WTC11 (cell line): ENCODE measurements at regions not wholly inside any gene's neighbourhood (a gene's known extent, or its start where the extent isn't known, plus 50 kb on each side); places are given as distances from the start of the nearest gene placed in this dataset.

Experiments used
- ATAC-seq: fragments of 200-7000 bp; cut with Tn5 transposase; 2 replicates; pipeline ENCODE4 v1.10.0; 2021; ENCODE audit warnings: mild to moderate bottlenecking, moderate library complexity
- CTCF ChIA-PET: fragments of 300-600 bp; sonication (Branson Sonifier 250); formaldehyde crosslinking; loops from one replicate; lab custom pipeline; 2021; ENCODE audit warnings: antibody characterized with exemption; lab: Charles Lee
- POLR2A ChIA-PET: fragments of 350-600 bp; sonication (Branson Sonifier 250); formaldehyde crosslinking; loops from one replicate; lab custom pipeline; 2021; ENCODE audit warnings: antibody characterized with exemption; lab: Charles Lee
- DNase-seq: peaks from one replicate; pipeline ENCODE4 v3.0.0; 2021; ENCODE audit warnings: low spot score
- H3K27ac Mint-ChIP-seq: 2 replicates; pipeline ENCODE4 v1.8.0; 2021; ENCODE audit warnings: mixed read lengths
- H3K27me3 Mint-ChIP-seq: 2 replicates; pipeline ENCODE4 v1.8.0; 2021; ENCODE audit warnings: low read depth, mild to moderate bottlenecking, moderate library complexity, mixed read lengths
- H3K36me3 Mint-ChIP-seq: 2 replicates; pipeline ENCODE4 v1.8.0; 2021; ENCODE audit warnings: mixed read lengths
- H3K4me1 Mint-ChIP-seq: 2 replicates; pipeline ENCODE4 v1.8.0; 2022; ENCODE audit warnings: mixed read lengths
- H3K4me3 Mint-ChIP-seq: 2 replicates; pipeline ENCODE4 v1.8.0; 2021; ENCODE audit warnings: mild to moderate bottlenecking, moderate library complexity, mixed read lengths
- H3K9me3 Mint-ChIP-seq: 2 replicates; pipeline ENCODE4 v1.8.0; 2021; ENCODE audit warnings: mixed read lengths
- HMGXB4 ChIP-seq: sonication (generic); formaldehyde crosslinking; IDR thresholded peaks from 2 replicates; pipeline ENCODE4 v1.8.1; 2023; ENCODE audit warnings: mild to moderate bottlenecking, moderate library complexity, missing genetic modification reagents
- IRF2 ChIP-seq: sonication (generic); formaldehyde crosslinking; IDR thresholded peaks from 2 replicates; pipeline ENCODE4 v1.8.0; 2022; ENCODE audit warnings: low read depth, missing genetic modification reagents, borderline replicate concordance
- NR2C2 ChIP-seq: sonication (generic); formaldehyde crosslinking; IDR thresholded peaks from 2 replicates; pipeline ENCODE4 v1.8.0; 2022; ENCODE audit warnings: mild to moderate bottlenecking, missing genetic modification reagents
- SMAD4 ChIP-seq: sonication (generic); formaldehyde crosslinking; IDR thresholded peaks from 2 replicates; pipeline ENCODE4 v1.8.0; 2022; ENCODE audit warnings: mild to moderate bottlenecking, missing genetic modification reagents
- STAT6 ChIP-seq: sonication (generic); formaldehyde crosslinking; conservative IDR thresholded peaks from 2 replicates; pipeline ENCODE4 v1.8.1; 2023; ENCODE audit warnings: mild to moderate bottlenecking, low read depth, missing genetic modification reagents, moderate library complexity
- ZNF425 ChIP-seq: fragments of 250-450 bp; sonication (Bioruptor Pico); conservative IDR thresholded peaks from 2 replicates; pipeline ENCODE4 v1.9.0; 2021; ENCODE audit warnings: mild to moderate bottlenecking
- ZNF512 ChIP-seq: sonication (generic); formaldehyde crosslinking; IDR thresholded peaks from 2 replicates; pipeline ENCODE4 v1.8.1; 2022; ENCODE audit warnings: missing genetic modification reagents, borderline replicate concordance
- ZNF532 ChIP-seq: fragments of 250-450 bp; sonication (Bioruptor Pico); IDR thresholded peaks from 2 replicates; pipeline ENCODE4 v1.9.0; 2021; ENCODE audit warnings: mild to moderate bottlenecking, borderline replicate concordance
- ZNF671 ChIP-seq: fragments of 250-450 bp; sonication (Bioruptor Pico); IDR thresholded peaks from 2 replicates; pipeline ENCODE4 v1.8.0; 2021; ENCODE audit warnings: mild to moderate bottlenecking
- ZSCAN18 ChIP-seq: fragments of 250-450 bp; sonication (Bioruptor Pico); IDR thresholded peaks from 2 replicates; pipeline ENCODE4 v2.1.2; 2022; ENCODE audit warnings: mild to moderate bottlenecking, moderate library complexity

GRCh38 chr22:22092974-22093373, 110.4 kb upstream of the TOP3B start (continued):
- TF ChIP-seq ZNF532 (CRISPR knock-in tag) (no peak), ZSCAN18 (CRISPR knock-in tag) (no peak), HMGXB4 (CRISPR knock-in tag) (no peak), SMAD4 (CRISPR knock-in tag) (no peak), ZNF671 (CRISPR knock-in tag) (no peak), NR2C2 (CRISPR knock-in tag) (no peak)

- ATAC-seq = no peak
- H3K9me3 Mint-ChIP-seq = no peaks in the 10 kb centered on the region
- CTCF ChIA-PET = interaction anchor here (1.0 kb wide), 1 partner anchor 61 kb away, joined by 5 read pairs; no protein-coding TSS in a partner anchor
- POLR2A ChIA-PET = no interaction called here
- H3K4me1 Mint-ChIP-seq = no peaks in the 10 kb centered on the region
- H3K27me3 Mint-ChIP-seq = peaks cover 100% of the 10 kb centered on the region
- no peak overlapping the region for H3K27ac Mint-ChIP-seq
- DNase-seq = no peak
- TF ChIP-seq STAT6 (CRISPR knock-in tag) (no peak), IRF2 (CRISPR knock-in tag) (no peak), ZSCAN18 (CRISPR knock-in tag) (no peak), ZNF425 (CRISPR knock-in tag) (no peak), ZNF512 (CRISPR knock-in tag) (no peak)
- H3K36me3 Mint-ChIP-seq = no peaks in the 10 kb centered on the region
- no peak overlapping the region for H3K4me3 Mint-ChIP-seq
Observed at GRCh38 chr22:22092101-22092500, 109.5 kb upstream of the TOP3B start.
